ENCODE measurements at regions not wholly inside any gene's neighbourhood (a gene's known extent, or its start where the extent isn't known, plus 50 kb on each side); places are given as distances from the start of the nearest gene placed in this dataset.

GRCh38 chr15:35764661-35765519 lies 218.9 kb upstream of the DPH6 start:
- Histone ChIP-seq H4K8ac (ENCODE audit: low read depth in 2 of 2, low read length in 2 of 2) (no peak overlapping the region), H4K5ac (ENCODE audit: low read depth, low read length) (no peak overlapping the region), H3K4me3 (ENCODE audit: insufficient read depth, low read depth, low read length) (no peak overlapping the region), H3K27ac (ENCODE audit: insufficient read depth, low read length) (no peak overlapping the region), H3K4me2 (ENCODE audit: low read depth, low read length) (no peak overlapping the region), H4K91ac (ENCODE audit: insufficient read depth, low read depth, low read length) (no peak overlapping the region), H2AK9ac (replicated peaks; ENCODE audit: low read depth, low read length, poor library complexity) (no peak overlapping the region), H4K20me1 (ENCODE audit: insufficient read depth, low read length) (no peaks in the 10 kb centered on the region), H3K36me3 (ENCODE audit: control insufficient read depth, insufficient read depth, low read length) (no peaks in the 10 kb centered on the region), H2BK120ac (ENCODE audit: low read depth, low read length) (no peak overlapping the region), H2BK15ac (ENCODE audit: low read depth, low read length) (no peak overlapping the region), H2BK5ac (ENCODE audit: low read depth, low read length, poor library complexity, severe bottlenecking) (no peak overlapping the region), H3K79me1 (ENCODE audit: low read depth in 1 of 2, low read length in 2 of 2) (no peaks in the 10 kb centered on the region), H3K23ac (ENCODE audit: low read depth, low read length) (no peak overlapping the region), H3K56ac (ENCODE audit: extremely low read depth, insufficient read depth, low read length) (no peak overlapping the region), H3K18ac (ENCODE audit: low read depth, low read length) (no peak overlapping the region), H3K27me3 (ENCODE audit: control insufficient read depth, insufficient read depth, low read length) (no peaks in the 10 kb centered on the region), H2AK5ac (ENCODE audit: low read depth, low read length) (no peak overlapping the region), H3K4ac (ENCODE audit: low read depth, low read length) (no peak overlapping the region), H3K9ac (ENCODE audit: low read depth, low read length) (no peak overlapping the region), H2BK20ac (ENCODE audit: low read depth, low read length) (no peak overlapping the region), H2AFZ (replicated peaks; ENCODE audit: low read length, poor library complexity) (no peak overlapping the region), H3K9me1 (ENCODE audit: insufficient read depth, low read length) (no peaks in the 10 kb centered on the region), H3K4me1 (ENCODE audit: control insufficient read depth, insufficient read depth, low read length) (no peaks in the 10 kb centered on the region), H3K9me3 (ENCODE audit: control insufficient read depth, insufficient read depth, low read length) (no peaks in the 10 kb centered on the region), H3K14ac (replicated peaks; ENCODE audit: low read depth, low read length) (no peak overlapping the region)
- ATAC-seq (ENCODE audit: low read depth) = no peak
- BruUV-seq (replicated peaks) = no TSS peak
- in situ Hi-C loops (cut with MboI; ENCODE audit: low sequenced_read_pairs) = no loop called here
- intact Hi-C loops (cut with micrococcal nuclease) = no loop called here
- dilution Hi-C loops (cut with HindIII; ENCODE audit: low sequenced_read_pairs, unreplicated experiment) = no loop called here
- TF ChIP-seq BHLHE40 (IDR thresholded peaks at IDR 0.05; ENCODE audit: low read depth, low read length) (no peak), SMC3 (IDR thresholded peaks at IDR 0.05; ENCODE audit: low read depth, low read length) (no peak)
- no CpG with 5 or more reads among the region's 5 CpGs for WGBS, 2 experiments (ENCODE audit: extremely low coverage in 2 of 2, insufficient read length in 1 of 2)
- no peak for DNase-seq
- ChIA-PET CTCF (no interaction called here), POLR2A (ENCODE audit: unreplicated experiment) (no interaction called here)

Measured in IMR-90 (cell line).